PC-3 (cell line): ENCODE measurements at regions not wholly inside any gene's neighbourhood (a gene's known extent, or its start where the extent isn't known, plus 50 kb on each side); places are given as distances from the start of the nearest gene placed in this dataset.

Experiments used
- ATAC-seq: fragments of 200-7000 bp; cut with Tn5 transposase; 2 replicates; pipeline ENCODE4 v1.9.1; 2020; ENCODE audit warnings: mild to moderate bottlenecking, moderate library complexity
- BruUV-seq: library from RNA; stranded (reverse); fragments of 400-500 nt; replicated peaks from 2 replicates; lab custom pipeline; 2021; lab: Mats Ljungman, UMichigan
- CTCF ChIA-PET: fragments of 300-600 bp; sonication (Branson Sonifier 250); formaldehyde crosslinking; loops from one replicate; lab custom pipeline; 2022; ENCODE audit warnings: antibody characterized with exemption; lab: Charles Lee
- POLR2A ChIA-PET: fragments of 300-600 bp; sonication (Branson Sonifier 250); formaldehyde crosslinking; loops from one replicate; lab custom pipeline; 2022; ENCODE audit warnings: antibody characterized with exemption; ENCODE audit not compliant: unreplicated experiment; lab: Charles Lee
- DNase-seq: peaks from one replicate; pipeline ENCODE4 v3.0.0-alpha.2; 2015
- H2AFZ ChIP-seq: fragments of 300-600 bp; sonication (generic); 2 replicates; pipeline ENCODE4 v1.6.0; 2016; ENCODE audit warnings: antibody characterized with exemption, low read length
- H3F3A ChIP-seq: fragments of 300-600 bp; sonication (generic); one replicate; pipeline ENCODE4 v1.6.0; 2017; ENCODE audit warnings: antibody characterized with exemption, low read length, control low read depth, mild to moderate bottlenecking; ENCODE audit not compliant: unreplicated experiment
- H3K27ac ChIP-seq: fragments of 300-600 bp; sonication (generic); 2 replicates; pipeline ENCODE4 v1.5.1; 2016; ENCODE audit warnings: mild to moderate bottlenecking, low read length
- H3K27me3 ChIP-seq: fragments of 300-600 bp; sonication (generic); 2 replicates; pipeline ENCODE4 v1.6.1; 2016; ENCODE audit warnings: low read length, mixed read lengths
- H3K36me3 ChIP-seq: fragments of 300-600 bp; sonication (generic); 2 replicates; pipeline ENCODE4 v1.6.1; 2016; ENCODE audit warnings: low read depth, mixed run types, low read length, mixed read lengths
- H3K4me1 ChIP-seq: fragments of 300-600 bp; sonication (generic); 2 replicates; pipeline ENCODE4 v1.5.1; 2016; ENCODE audit warnings: low read length; ENCODE audit not compliant: insufficient read depth
- H3K4me2 ChIP-seq: fragments of 300-600 bp; sonication (generic); 2 replicates; pipeline ENCODE4 v1.6.0; 2016; ENCODE audit warnings: low read length
- H3K4me3 ChIP-seq: fragments of 300-600 bp; sonication (generic); 2 replicates; pipeline ENCODE4 v1.5.1; 2016; ENCODE audit warnings: mild to moderate bottlenecking, low read length, mixed read lengths
- H3K79me2 ChIP-seq: fragments of 300-600 bp; sonication (generic); 2 replicates; pipeline ENCODE4 v1.6.1; 2017; ENCODE audit warnings: low read length, mixed read lengths
- H3K9ac ChIP-seq: fragments of 300-600 bp; sonication (generic); 2 replicates; pipeline ENCODE4 v1.6.0; 2016; ENCODE audit warnings: mild to moderate bottlenecking, low read length
- H3K9me2 ChIP-seq: fragments of 300-600 bp; sonication (generic); replicated peaks from 2 replicates; pipeline ENCODE4 v1.6.1; 2016; ENCODE audit warnings: mixed run types, low read length, mixed read lengths
- H3K9me3 ChIP-seq: fragments of 300-600 bp; sonication (generic); 2 replicates; pipeline ENCODE4 v1.6.1; 2016; ENCODE audit warnings: low read length, mixed read lengths
- H4K20me1 ChIP-seq: fragments of 300-600 bp; sonication (generic); 2 replicates; pipeline ENCODE4 v1.6.1; 2016; ENCODE audit warnings: low read length, mixed read lengths
- CTCF ChIP-seq: fragments of 300-600 bp; sonication (generic); conservative IDR thresholded peaks from 2 replicates; pipeline ENCODE4 v1.5.1; 2017; ENCODE audit warnings: antibody characterized with exemption, low read depth, mild to moderate bottlenecking, low read length
- EZH2 ChIP-seq: fragments of 300-600 bp; sonication (generic); IDR thresholded peaks from one replicate; pipeline ENCODE4 v1.6.1; 2017; ENCODE audit warnings: antibody characterized with exemption, mild to moderate bottlenecking, low read length; ENCODE audit not compliant: unreplicated experiment
- EZH2phosphoT487 ChIP-seq: fragments of 300-600 bp; sonication (generic); IDR thresholded peaks from 2 replicates; pipeline ENCODE4 v1.6.1; 2018; ENCODE audit warnings: mild to moderate bottlenecking, antibody characterized with exemption, low read length, borderline replicate concordance
- intact Hi-C: fragments of 100-400 bp; cut with micrococcal nuclease; formaldehyde crosslinking; loops from 2 replicates; pipeline ENCODE4 v1.9.0; 2023

GRCh38 chr11:70028147-70028855 is 49.8 kb upstream of the ANO1 start:
- ATAC-seq: no peak
- POLR2A ChIA-PET: no interaction called here

More at GRCh38 chr11:70028147-70028855, 49.8 kb upstream of the ANO1 start:
- no peaks in the 10 kb centered on the region for H3K9me2 ChIP-seq
- H3K9ac ChIP-seq: no peak overlapping the region
- no peak for TF ChIP-seq EZH2
- no peak for TF ChIP-seq CTCF
- TF ChIP-seq EZH2phosphoT487: no peak
- no peak overlapping the region for H3K4me3 ChIP-seq
- no peaks in the 10 kb centered on the region for H3K36me3 ChIP-seq
- no peaks in the 10 kb centered on the region for H3K79me2 ChIP-seq
- H3K27ac ChIP-seq: no peak overlapping the region
- no peak for DNase-seq
- H3K9me3 ChIP-seq: no peaks in the 10 kb centered on the region
- H4K20me1 ChIP-seq: no peaks in the 10 kb centered on the region
- intact Hi-C loops: no loop called here
- H3K27me3 ChIP-seq: no peaks in the 10 kb centered on the region
- H3K4me1 ChIP-seq: no peaks in the 10 kb centered on the region
- BruUV-seq: no TSS peak
- H2AFZ ChIP-seq: no peak overlapping the region
- H3F3A ChIP-seq: no peaks in the 10 kb centered on the region
- no peak overlapping the region for H3K4me2 ChIP-seq
- CTCF ChIA-PET: no interaction called here
